Erythroblast (primary cell): ENCODE measurements at regions not wholly inside any gene's neighbourhood (a gene's known extent, or its start where the extent isn't known, plus 50 kb on each side); places are given as distances from the start of the nearest gene placed in this dataset.

Experiments used
- DNase-seq, 2 experiments: peaks; one replicate each; lab custom pipeline; 2025; lab: John Stamatoyannopoulos, UW
- GATA1 ChIP-seq: IDR thresholded peaks from 2 replicates; pipeline ENCODE4 v1.6.1; 2011; ENCODE audit warnings: low read depth, mild to moderate bottlenecking, control low read depth, low read length, moderate library complexity
- POLR2A ChIP-seq: IDR thresholded peaks from 2 replicates; pipeline ENCODE4 v1.6.1; 2011; ENCODE audit warnings: mild to moderate bottlenecking, low read length

DNA sequence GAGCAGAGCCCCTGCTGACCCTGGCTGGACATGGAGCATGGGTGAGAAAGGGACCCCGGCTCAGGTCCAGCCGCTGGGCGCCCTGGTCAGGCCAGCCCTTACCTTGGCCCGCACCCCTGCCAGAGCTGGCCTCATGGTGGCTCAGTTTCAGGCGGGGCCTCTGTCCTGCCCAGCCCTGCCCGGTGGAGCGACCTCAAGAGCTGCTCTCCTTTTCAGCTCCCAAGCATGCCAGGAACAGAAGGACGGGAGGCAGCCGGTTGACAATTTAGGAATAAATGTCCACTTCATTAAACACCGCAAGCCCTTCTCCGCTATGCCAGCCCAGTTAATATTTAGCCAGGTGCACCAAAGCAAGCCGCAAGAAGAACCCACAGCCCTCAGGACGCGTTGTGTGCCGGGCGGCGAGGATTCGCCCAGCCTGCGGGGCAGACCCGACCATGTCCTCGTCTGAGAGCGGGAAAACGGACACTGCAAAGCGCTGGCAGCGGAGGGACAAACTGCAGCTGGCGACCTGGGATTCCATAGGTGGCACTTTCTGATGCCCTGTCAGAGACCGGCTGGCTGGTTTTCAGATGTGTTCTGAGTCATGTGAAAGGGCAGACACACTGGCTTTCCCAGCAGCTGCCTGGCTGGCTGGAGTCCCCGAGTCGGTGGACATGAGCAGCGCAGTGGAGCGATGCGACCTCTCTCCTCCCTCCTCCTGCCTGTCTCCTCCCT is 221.9 kb downstream of the TTLL2 start:
- no peak for TF ChIP-seq POLR2A
- TF ChIP-seq GATA1: no peak
- DNase-seq: no peak

DNA sequence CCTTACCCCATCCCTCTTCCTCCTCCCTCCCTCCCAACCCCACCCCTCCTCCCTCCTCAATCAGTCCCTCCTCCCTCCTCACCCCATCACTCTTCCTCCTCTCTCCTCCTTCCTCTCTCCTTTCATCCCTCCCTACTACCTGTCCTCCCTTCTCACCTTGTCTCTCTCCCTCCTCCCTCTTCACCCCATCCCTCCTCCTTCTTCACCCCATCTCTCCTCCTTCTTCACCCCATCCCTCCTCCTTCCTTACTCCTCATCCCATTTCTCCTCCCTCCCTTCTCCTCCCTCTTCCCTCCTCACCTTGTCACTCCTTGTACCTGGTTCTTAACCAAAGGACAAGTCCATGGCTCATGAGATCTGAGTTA is 222.4 kb downstream of the TTLL2 start:
- TF ChIP-seq POLR2A (no peak), GATA1 (no peak)
- DNase-seq: no peak

GRCh38 chr6:167547751-167548150 is 222.9 kb downstream of the TTLL2 start:
- no peak for TF ChIP-seq GATA1
- no peak for TF ChIP-seq POLR2A
- DNase-seq: no peak

DNA sequence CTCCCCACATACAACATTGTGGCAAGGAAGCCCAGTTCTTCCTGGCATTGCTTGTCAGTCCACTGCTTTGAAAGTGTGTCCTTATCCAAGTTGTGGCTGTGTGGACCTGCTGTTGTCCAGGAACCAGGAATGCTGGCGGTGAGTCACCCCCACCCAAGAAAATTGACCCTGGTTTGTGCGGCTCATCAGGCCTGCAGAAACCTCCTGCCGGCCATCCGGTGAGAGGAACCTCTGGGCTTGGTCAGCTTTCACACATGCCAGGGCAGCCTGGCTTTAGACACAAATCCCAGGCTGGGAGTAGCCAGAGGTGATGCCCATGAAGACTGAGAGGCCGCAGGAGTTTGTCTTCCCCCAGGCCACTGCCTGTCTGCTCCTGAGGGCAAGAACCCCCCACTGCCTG is 223.6 kb downstream of the TTLL2 start:
- DNase-seq: no peak
- TF ChIP-seq POLR2A: no peak
- no peak for TF ChIP-seq GATA1

DNA sequence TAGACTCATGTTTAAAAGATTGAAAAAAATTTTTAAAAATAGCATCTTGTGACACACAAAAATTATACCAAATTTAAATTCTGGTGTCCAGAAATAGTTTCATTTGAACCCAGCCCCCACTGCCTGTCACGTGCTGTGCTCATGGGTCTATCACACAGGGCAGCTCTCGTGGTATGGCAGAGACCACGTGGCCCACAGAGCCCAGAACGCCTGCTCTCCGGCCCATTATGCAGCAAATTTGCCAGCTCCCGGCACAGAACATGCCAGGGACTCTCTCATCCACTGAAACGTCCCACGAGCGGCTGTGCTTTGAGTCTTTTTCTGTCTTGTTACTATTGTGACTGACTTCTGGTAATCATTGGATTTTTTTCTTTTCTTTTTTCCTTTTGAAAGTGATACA is 224.3 kb downstream of the TTLL2 start:
- DNase-seq: no peak
- TF ChIP-seq POLR2A (no peak), GATA1 (no peak)

- no peak for DNase-seq
- no peak for TF ChIP-seq GATA1
- no peak for TF ChIP-seq POLR2A
Observed at GRCh38 chr6:167550941-167551627, 226.2 kb downstream of the TTLL2 start.

DNA sequence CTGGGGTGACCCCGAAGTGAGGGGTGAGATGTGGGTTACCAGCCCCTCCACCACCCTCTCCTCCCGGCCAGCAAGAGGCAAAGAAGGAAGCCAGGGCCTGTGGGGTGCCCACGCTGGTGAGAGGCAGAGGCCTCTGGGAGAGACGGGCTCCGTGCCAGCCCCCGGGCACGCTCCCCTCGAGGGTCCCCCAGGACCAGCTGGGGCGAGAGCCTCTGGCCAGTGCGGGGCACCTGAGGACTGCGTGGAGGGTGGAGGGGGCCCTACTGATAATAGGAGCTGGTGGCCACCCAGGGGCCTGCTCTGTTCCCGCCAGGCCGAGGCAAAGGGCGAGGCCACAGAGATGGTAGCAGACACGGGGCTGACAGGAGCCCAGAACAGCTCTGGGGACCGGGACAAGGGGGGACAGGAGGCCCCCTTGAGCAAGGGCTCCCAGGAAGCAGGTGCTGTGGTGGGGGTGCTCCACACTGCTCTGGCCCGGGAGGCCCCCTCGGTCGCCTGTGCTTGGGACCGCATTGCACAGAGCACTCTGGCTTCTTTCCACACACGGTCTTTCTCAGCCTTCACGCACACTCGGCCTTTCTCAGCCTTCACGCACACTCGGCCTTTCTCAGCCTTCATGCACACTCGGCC is 226.9 kb downstream of the TTLL2 start:
- DNase-seq: no peak
- TF ChIP-seq POLR2A: no peak
- no peak for TF ChIP-seq GATA1

GRCh38 chr6:167552258-167552630 is 227.4 kb downstream of the TTLL2 start:
- no peak for DNase-seq
- TF ChIP-seq POLR2A (no peak), GATA1 (no peak)

DNA sequence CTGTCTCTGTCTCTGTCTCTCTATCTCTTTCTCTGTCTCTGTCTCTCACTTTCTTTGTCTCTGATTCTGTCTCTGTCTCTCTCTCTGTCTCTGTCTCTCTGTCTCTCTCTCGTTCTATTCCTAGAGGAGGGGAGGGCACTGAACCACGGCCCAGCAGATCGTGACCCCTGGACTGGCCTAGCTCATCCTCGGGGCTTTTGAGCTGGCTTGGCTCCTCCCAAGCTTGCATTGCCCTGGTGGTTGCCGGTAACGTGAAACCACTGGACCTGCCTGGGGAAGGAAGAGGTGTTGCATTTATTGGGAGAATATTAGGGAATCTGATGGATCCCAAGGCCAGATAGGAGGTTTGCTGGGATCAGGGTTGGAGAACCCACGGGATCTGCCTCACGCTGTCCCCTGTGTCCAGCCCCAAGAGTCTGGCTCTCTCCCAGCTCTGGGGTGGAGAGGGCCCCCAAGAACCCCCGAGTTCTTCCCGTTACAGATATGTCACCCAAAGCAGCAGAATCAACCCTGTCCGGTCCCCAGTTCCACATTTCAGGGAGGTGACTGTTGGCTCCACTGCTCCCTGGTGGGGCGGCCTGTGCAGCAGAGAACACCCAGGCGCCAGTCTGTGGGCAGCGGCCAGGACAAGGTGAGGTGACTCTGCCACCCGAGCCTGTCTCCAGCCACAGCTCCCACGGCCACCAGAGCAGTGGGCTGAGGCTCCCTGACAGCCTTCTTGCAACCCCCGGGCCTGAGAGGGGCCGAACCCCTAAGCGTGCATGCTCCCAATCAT is 228.3 kb downstream of the TTLL2 start:
- no peak for DNase-seq

DNA sequence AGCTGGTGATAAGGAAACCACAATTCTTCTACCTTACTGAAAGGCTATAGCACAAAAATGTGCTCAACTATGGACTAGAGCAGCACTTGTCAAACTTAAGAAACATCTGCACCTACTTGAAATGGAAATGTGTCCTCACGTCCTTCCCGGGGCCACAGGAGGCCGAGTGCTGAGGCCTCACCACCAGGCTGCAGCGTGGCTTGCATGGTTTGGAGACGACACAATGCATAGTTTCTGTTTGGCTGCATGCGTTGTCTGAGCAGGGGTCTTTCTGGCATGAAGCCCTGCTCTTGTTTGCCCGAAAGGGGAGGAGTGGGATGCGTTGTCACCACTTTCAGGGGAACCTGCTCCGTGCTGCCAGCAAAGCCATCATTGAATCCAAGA is 228.8 kb downstream of the TTLL2 start:
- TF ChIP-seq POLR2A (no peak), GATA1 (no peak)
- no peak for DNase-seq

More for the DNA sequence above, 228.3 kb downstream of the TTLL2 start:
- no peak for TF ChIP-seq POLR2A
- no peak for TF ChIP-seq GATA1

DNA sequence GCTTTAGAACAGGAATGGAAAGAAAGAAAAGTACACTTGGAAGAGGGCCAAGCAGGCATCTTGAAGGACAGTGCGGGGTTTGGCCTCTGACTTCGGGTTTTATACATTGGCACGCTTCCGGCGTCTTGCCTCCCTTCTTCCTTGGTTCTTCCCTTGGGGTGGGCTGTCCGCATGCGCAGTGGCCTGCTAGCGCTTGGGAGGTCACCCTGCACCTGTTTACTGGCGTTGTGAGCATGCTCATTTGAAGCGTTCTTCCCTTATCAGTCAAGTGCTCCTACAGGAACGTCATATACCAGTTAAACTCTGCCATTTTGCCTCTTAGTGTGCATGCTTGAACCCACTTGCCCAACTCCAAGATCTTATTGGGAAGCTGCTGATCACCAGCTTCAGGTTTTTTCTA is 230.0 kb downstream of the TTLL2 start:
- DNase-seq: no peak
- TF ChIP-seq POLR2A (no peak), GATA1 (no peak)

DNA sequence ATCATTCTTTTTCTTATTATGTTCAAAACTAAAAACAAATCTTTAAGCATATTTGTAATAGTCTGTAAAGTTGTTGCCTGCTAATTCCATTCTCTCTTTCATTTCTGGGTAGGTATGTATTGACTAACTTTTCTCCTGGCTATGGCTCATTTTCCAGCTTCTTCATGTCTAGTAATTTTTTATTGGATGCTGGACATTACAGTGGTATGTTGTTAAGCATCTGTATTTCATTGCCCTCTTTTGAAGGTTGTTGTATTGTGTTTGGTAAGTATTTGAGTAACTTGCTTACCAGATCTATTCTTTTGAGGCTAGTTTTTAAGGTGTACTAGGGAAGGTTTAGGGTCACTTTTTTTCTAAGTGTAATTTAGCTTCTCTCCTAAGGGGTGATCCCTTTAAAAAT is 230.9 kb downstream of the TTLL2 start:
- no peak for DNase-seq
- TF ChIP-seq GATA1 (no peak), POLR2A (no peak)

DNA sequence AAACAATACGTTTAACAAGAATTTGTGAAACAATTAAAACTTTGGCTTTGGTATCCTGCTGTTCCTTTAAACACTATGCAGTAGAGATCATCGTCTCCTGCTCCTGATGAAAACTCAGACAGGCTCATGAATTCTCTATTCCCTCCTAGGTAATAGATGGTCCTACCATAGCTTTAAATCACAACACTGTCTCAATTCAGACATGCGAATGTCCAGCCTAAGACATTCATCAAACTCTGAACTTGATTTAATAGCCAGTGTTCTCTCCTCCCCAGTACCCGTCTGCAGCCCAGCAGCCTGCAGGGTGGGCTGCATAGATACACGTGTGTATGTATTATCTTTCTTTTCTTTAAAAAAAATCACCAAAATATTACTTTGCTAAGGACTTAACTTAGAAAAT is 232.8 kb downstream of the TTLL2 start:
- DNase-seq: no peak
- TF ChIP-seq GATA1 (no peak), POLR2A (no peak)
